Mononuclear cell (primary cell): ENCODE measurements at regions not wholly inside any gene's neighbourhood (a gene's known extent, or its start where the extent isn't known, plus 50 kb on each side); places are given as distances from the start of the nearest gene placed in this dataset.

ENCODE experiments used
- H3K27me3 ChIP-seq: 2 replicates; pipeline ENCODE4 v1.6.0; 2011; ENCODE audit warnings: low read length, control low read depth; ENCODE audit not compliant: insufficient read depth
- H3K4me1 ChIP-seq: 2 replicates; pipeline ENCODE4 v1.5.1; 2011; ENCODE audit warnings: mild to moderate bottlenecking, low read length, control low read depth; ENCODE audit not compliant: insufficient read depth
- H3K4me3 ChIP-seq: 2 replicates; pipeline ENCODE4 v1.5.1; 2011; ENCODE audit warnings: mild to moderate bottlenecking, low read length, moderate library complexity
- H3K9me3 ChIP-seq: 2 replicates; pipeline ENCODE4 v1.5.1; 2011; ENCODE audit warnings: low read depth, mild to moderate bottlenecking, control low read depth, low read length

- peaks cover 7% of the 10 kb centered on the region for H3K9me3 ChIP-seq
- H3K27me3 ChIP-seq: no peaks in the 10 kb centered on the region
- no peak overlapping the region for H3K4me3 ChIP-seq
- peaks cover 14% of the 10 kb centered on the region for H3K4me1 ChIP-seq
Measured at GRCh38 chr2:111219285-111219684, 98.6 kb downstream of the BCL2L11 start.

DNA sequence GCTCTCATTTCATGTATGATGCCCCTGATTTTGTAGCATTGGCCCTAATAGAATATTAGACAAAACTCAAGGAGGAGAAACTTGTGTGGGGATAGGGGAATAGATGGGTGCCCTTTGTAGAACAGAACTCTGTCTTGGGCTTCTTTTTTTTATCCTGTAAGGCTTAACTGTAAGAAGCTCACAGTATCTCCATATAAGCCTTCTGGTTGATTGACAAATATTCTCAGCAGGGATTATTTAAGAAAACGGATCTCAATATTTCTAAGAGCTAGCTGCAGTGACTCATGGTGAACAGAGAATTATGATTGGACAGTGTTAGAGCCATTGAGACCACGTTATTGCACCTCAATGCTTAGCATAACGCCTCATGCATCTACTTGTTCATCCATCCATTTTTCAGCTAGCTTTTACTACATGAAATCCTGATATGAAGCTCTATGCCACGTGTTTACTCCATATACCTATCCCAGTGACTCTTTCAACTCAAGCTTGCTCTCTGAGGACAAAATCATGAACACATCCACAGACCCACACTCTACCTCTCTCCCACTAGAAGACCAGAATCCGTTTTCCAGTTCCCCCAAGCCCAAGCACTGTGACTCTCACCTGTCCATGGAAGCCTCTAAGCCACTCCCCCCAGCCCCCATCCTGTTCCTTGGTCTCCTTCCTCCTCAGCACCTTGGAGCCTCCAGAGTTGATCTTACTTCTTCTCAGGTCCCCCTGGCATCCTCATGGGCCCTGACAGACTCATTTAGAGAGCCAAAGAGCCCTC is 99.2 kb downstream of the BCL2L11 start:
- peaks cover 14% of the 10 kb centered on the region for H3K4me1 ChIP-seq
- peaks cover under 1% of the 10 kb centered on the region for H3K9me3 ChIP-seq
- no peaks in the 10 kb centered on the region for H3K27me3 ChIP-seq
- H3K4me3 ChIP-seq: no peak overlapping the region

DNA sequence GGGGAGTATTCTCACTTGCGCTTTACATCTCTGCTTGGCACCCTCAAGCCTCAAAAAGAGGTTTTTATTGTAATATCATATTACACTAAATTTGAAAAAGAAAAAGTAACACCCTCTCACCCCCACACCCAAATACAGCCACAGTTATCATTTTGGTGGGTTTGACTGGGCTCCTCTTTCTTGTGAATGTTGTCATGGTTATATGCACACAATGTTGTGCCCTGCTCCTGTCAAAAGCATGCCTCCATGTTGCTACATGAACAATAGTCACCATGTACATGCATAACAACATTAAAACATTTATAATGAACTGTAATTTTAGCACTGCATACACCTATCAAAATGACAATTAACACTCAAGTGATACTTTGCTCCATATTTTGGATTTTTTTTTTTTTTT is 100.2 kb downstream of the BCL2L11 start:
- Histone ChIP-seq H3K4me1 (peaks cover 14% of the 10 kb centered on the region), H3K27me3 (no peaks in the 10 kb centered on the region)

DNA sequence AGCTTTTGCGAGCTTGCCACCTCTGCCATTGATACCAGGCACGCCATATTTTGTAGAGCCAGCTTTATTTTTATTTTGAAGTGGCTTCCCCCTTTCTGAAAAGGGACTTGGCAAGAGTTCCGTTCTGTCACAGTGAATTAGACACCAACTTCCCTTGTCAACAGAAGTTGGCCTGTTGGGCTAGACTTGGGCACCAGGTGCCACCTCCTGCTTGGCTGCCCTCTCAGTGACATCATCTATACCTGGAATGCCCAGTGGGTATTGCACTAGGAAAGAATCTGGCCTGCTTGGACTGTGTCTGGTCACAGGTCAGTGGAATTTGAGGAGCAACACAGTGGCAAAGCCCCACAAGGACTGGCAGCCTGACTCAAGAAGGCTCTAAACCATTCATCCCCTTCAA is 101.0 kb downstream of the BCL2L11 start:
- Histone ChIP-seq H3K4me1 (peaks cover 18% of the 10 kb centered on the region), H3K27me3 (no peaks in the 10 kb centered on the region), H3K9me3 (no peaks in the 10 kb centered on the region), H3K4me3 (no peak overlapping the region)

More for the DNA sequence above, 100.2 kb downstream of the BCL2L11 start:
- H3K4me3 ChIP-seq: no peak overlapping the region
- H3K9me3 ChIP-seq: no peaks in the 10 kb centered on the region

GRCh38 chr2:111222204-111222866 is 101.6 kb downstream of the BCL2L11 start:
- no peaks in the 10 kb centered on the region for H3K27me3 ChIP-seq
- H3K4me1 ChIP-seq: peaks cover 22% of the 10 kb centered on the region
- H3K4me3 ChIP-seq: no peak overlapping the region
- no peaks in the 10 kb centered on the region for H3K9me3 ChIP-seq

DNA sequence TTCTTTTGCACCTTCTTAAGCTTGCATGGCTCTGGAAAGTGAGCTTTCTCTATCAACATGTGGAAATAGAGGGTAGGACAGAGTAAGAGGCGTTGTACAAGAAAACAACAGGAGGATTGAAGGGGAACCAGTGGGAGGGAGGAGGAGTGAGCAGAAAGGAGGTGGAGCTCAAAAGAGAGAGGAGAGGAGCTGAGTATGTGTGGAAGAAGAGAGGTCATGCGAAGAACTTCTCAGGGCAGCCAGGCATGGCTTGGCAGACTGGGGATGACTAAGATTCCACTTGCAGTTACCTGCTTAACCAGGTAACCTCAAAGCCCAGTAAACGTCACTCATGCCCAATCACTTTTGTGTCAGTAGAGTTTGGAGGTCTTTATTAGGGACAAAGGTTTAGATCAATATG is 105.1 kb downstream of the BCL2L11 start:
- H3K4me3 ChIP-seq: no peak overlapping the region
- H3K9me3 ChIP-seq: no peaks in the 10 kb centered on the region
- H3K4me1 ChIP-seq: peaks cover 21% of the 10 kb centered on the region
- no peaks in the 10 kb centered on the region for H3K27me3 ChIP-seq

- no peak overlapping the region for H3K4me3 ChIP-seq
- H3K9me3 ChIP-seq: peaks cover 6% of the 10 kb centered on the region
- no peaks in the 10 kb centered on the region for H3K27me3 ChIP-seq
- H3K4me1 ChIP-seq: peaks cover 14% of the 10 kb centered on the region
Measured at GRCh38 chr2:111226876-111227700, 106.4 kb downstream of the BCL2L11 start.

DNA sequence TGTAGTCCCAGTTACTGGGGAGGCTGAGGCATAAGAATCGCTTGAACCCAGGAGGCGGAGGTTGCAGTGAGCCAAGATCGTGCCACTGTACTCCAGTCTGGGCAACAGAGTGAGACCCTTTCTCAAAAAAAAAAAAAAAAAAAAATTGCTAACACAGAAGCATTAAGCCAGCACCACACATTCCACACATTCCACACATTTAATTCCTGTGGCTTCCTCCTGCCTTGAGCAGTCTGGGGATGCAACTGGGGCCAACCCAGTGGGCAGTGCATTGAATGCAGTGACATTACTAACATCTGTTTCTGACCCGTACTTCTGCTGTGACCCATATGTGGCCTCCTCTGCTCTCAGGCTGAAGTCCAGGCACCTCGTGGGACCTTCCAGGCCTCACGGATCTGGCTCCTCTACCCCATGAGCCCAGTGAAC is 107.0 kb downstream of the BCL2L11 start:
- peaks cover 10% of the 10 kb centered on the region for H3K4me1 ChIP-seq
- no peak overlapping the region for H3K4me3 ChIP-seq
- H3K27me3 ChIP-seq: no peaks in the 10 kb centered on the region
- H3K9me3 ChIP-seq: peaks cover 6% of the 10 kb centered on the region

GRCh38 chr2:111231532-111232252 is 111.0 kb downstream of the BCL2L11 start:
- Histone ChIP-seq H3K4me3 (no peak overlapping the region), H3K4me1 (peaks cover 7% of the 10 kb centered on the region), H3K9me3 (peaks cover 6% of the 10 kb centered on the region), H3K27me3 (no peaks in the 10 kb centered on the region)

DNA sequence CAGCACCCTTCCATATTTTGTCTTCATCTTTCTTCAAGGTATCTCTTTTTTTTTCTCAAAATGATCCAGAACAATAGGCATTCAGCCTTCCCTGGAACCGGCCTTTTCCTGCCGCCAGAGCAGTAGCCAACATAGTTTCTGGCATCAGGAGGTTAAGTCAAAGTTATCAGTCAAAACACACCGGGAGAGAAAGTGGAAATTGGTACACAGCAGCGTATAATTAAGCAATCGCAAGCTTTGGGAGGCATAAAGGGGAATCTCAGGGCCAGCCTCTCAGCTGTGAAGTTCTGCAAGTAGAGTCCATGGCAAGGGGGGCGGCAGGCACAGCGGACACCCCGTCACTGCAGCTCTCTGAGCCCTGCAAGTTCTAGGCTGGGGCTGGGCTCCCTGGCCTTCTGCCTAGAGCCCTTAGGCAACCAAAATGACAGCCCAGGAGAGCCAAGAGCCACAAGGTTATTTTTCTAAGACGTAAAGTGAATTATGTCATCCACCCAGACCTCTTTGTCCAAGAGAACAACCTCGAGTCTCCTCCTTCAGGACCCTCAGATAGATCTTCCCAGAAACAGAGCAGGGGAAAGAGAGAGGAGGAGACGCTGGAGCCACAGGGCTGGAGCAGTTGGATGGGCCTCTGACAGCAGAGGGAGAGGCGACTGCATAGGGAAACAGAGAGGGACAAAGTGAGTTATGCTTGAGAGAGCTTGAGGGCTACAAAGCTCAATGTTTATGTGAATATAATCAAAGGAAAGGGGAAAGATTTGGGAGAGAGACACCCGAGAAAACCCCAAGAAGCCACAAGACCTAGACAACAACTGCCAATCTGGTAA is 114.7 kb downstream of the BCL2L11 start:
- Histone ChIP-seq H3K9me3 (peaks cover 6% of the 10 kb centered on the region), H3K4me1 (no peaks in the 10 kb centered on the region), H3K4me3 (no peak overlapping the region), H3K27me3 (no peaks in the 10 kb centered on the region)

- H3K27me3 ChIP-seq: no peaks in the 10 kb centered on the region
- H3K4me3 ChIP-seq: no peak overlapping the region
- H3K4me1 ChIP-seq: no peaks in the 10 kb centered on the region
- H3K9me3 ChIP-seq: peaks cover 6% of the 10 kb centered on the region
Measured at GRCh38 chr2:111236025-111236424, 115.3 kb downstream of the BCL2L11 start.

DNA sequence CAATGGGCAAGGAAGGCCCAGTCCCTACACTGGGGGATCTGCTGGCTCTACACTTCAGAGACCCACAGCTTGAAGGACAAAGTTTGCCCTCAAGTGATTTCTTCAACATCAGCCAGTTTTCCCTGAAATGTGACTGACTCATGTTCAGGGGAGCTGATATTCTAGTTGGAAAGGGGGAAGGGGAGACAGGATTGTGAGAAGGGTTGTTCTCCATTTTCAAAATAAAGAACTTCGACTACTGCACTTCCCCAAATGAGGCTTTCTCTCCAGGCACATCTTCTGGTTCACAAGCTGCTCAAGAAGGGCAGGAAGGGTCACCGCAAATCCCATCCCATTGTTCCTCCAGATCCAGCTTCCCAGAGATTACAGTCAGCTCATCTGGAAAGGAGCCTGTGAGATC is 117.6 kb downstream of the BCL2L11 start:
- H3K9me3 ChIP-seq: no peaks in the 10 kb centered on the region
- no peaks in the 10 kb centered on the region for H3K27me3 ChIP-seq
- H3K4me1 ChIP-seq: no peaks in the 10 kb centered on the region
- H3K4me3 ChIP-seq: no peak overlapping the region

DNA sequence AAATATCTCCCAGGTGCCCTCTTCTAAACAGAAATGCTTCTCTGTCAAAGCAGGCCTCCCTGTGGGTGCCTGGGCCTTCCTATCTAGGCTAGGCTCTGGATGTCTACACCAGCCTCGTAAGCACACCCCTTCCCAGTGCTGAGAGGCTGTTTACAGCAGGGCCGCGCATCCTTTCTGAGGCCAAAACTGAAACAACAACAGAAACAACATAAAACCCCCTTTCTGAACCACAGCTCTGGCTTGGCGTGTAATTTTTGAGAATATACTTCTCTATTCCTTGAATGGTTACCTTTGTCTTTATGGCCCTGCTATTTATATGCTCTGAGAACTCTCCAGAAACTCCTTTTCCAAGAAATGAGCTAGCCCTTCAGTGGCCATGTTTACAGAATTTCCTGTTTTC is 118.4 kb downstream of the BCL2L11 start:
- no peaks in the 10 kb centered on the region for H3K27me3 ChIP-seq

More for the DNA sequence above, 118.4 kb downstream of the BCL2L11 start:
- H3K4me3 ChIP-seq: no peak overlapping the region
- no peaks in the 10 kb centered on the region for H3K9me3 ChIP-seq
- H3K4me1 ChIP-seq: no peaks in the 10 kb centered on the region
